Breast epithelium (tissue), 4 donors: ENCODE measurements at regions not wholly inside any gene's neighbourhood (a gene's known extent, or its start where the extent isn't known, plus 50 kb on each side); places are given as distances from the start of the nearest gene placed in this dataset.

Source experiments
- DNase-seq, 2 donors: peaks; one replicate each; pipeline ENCODE4 v3.0.0-alpha.2; 2019; ENCODE audit warnings: low spot score in 2 of 2
- H3K27ac ChIP-seq, 2 donors: fragments of 200-600 bp; sonication (generic) in 1 of 2; one replicate each; pipeline ENCODE4 v1.5.1; 2016 to 2019; ENCODE audit warnings: mild to moderate bottlenecking in 1 of 2
- H3K27me3 ChIP-seq, 2 donors: fragments of 200-600 bp; sonication (generic) in 1 of 2; one replicate each; pipeline versions ENCODE4 v1.5.1 to v1.6.0; 2017 to 2019; ENCODE audit warnings: control low read depth in 1 of 2, mild to moderate bottlenecking in 1 of 2
- H3K36me3 ChIP-seq: fragments of 200-600 bp; one replicate; pipeline ENCODE4 v1.5.1; 2019
- H3K4me1 ChIP-seq, 2 donors: fragments of 200-600 bp; sonication (generic); one replicate each; pipeline ENCODE4 v1.5.1; 2016 to 2019; ENCODE audit warnings: control low read depth in 1 of 2
- H3K4me3 ChIP-seq, 3 donors: fragments of 200-600 bp; sonication (generic); 1 replicate in 2 of 3; 2 replicates in 1 of 3; pipeline ENCODE4 v1.5.1; 2016 to 2019; ENCODE audit warnings: mild to moderate bottlenecking in 3 of 3, moderate library complexity in 2 of 3
- H3K9me3 ChIP-seq, 2 donors: fragments of 200-600 bp; sonication (generic) in 1 of 2; one replicate each; pipeline ENCODE4 v1.5.1; 2016 to 2019; ENCODE audit warnings: control low read depth in 1 of 2
- POLR2A ChIP-seq: fragments of 450-650 bp; IDR thresholded peaks from one replicate; pipeline ENCODE4 v1.6.1; 2016; ENCODE audit warnings: antibody characterized with exemption, mild to moderate bottlenecking, moderate library complexity
- POLR2AphosphoS5 ChIP-seq, 3 donors: sonication (generic); formaldehyde crosslinking; IDR thresholded peaks; one replicate each; pipeline ENCODE4 v1.6.1; 2017; ENCODE audit warnings: antibody characterized with exemption in 3 of 3
- intact Hi-C: fragments of 100-400 bp; cut with DNase I; formaldehyde crosslinking; loops from one replicate; pipeline ENCODE4 v1.15.1; 2023; ENCODE audit warnings: low total_unique reads
- TF ChIP-seq, protein P1 (sequence below), 3 donors: fragments of 450-650 bp; IDR thresholded peaks; one replicate each; pipeline ENCODE4 v1.5.1; 2016 to 2017; ENCODE audit warnings: antibody characterized with exemption in 3 of 3, mild to moderate bottlenecking in 3 of 3, moderate library complexity in 3 of 3

DNA sequence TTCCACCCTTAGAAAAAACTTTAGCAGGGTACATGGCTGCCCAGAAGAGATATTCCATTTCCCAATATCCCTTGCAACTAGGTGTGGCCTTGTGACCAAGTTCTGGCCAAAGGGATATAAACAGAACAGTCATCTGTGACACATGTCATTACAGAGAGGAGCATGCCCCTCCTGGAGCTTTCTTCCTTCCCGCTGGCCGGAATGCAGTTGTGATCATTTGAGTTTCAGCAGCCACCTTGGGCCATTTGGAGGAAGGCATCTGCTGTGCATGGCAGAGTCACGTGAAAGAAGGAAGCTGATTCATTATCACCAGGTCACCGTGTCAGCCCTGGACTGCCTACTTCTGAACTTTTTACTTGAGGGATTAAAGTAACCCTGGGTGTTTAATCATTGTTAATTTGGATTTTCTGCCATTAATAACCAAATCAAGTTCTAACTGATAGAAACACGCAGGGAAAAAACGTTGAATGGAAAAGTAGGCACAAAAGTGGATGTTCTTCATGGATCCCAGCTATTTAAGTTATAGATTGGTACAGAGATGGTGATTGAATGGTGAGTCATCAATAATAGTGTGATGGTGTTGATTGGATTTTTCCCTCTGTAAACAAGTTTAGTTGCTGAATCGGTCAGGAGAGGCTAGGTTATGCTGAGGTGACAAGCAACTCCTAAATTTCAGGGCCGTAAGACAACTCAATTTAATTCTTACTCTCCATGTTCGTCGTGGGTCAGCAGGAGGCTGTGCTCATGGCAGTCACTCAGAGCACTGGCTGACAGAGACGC lies 80.7 kb upstream of the CCDC167 start:
- no peak overlapping the region for H3K27ac ChIP-seq
- intact Hi-C loops: no loop called here
- no peaks in the 10 kb centered on the region for H3K4me1 ChIP-seq
- DNase-seq: no peak
- H3K36me3 ChIP-seq: no peaks in the 10 kb centered on the region
- no peaks in the 10 kb centered on the region for H3K9me3 ChIP-seq
- TF ChIP-seq POLR2A: no peak
- H3K4me3 ChIP-seq: no peak overlapping the region
- peaks cover 0 to 9% of the 10 kb centered on the region in 2 donors for H3K27me3 ChIP-seq

DNA sequence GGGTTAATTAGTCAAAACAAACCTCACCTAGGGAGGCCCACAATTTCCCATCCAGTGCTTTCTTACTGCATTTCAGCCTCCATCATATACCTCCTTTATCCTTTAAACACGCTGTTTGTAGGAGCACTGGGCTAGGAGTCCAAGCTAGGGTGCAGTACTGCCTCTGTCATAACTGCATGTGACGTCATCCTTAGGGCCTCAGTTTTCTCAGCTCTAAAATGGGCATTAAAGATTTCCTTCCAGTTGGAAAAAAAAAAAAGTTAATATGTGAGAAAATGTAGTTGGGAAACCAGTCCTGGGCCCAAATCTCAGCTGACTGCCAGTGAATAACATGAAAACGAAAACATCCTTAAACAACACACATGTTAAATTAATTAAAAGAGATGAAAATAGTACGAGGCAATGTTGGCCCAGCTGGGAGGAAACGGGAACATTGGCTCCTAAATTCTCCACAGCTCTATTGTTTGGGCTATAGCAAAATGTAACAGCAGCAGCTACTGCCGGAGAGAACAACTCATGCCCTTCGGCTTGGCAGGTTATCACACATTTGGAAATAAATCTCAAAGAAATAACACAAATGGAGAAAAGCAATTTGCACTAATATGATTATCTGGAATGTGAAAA lies 79.9 kb upstream of the CCDC167 start:
- Histone ChIP-seq H3K27ac (no peak overlapping the region), H3K4me1 (no peaks in the 10 kb centered on the region), H3K36me3 (no peaks in the 10 kb centered on the region), H3K27me3 (peaks cover 0 to 2% of the 10 kb centered on the region in 2 donors), H3K4me3 (no peak overlapping the region), H3K9me3 (no peaks in the 10 kb centered on the region)
- TF ChIP-seq, protein P1, sequence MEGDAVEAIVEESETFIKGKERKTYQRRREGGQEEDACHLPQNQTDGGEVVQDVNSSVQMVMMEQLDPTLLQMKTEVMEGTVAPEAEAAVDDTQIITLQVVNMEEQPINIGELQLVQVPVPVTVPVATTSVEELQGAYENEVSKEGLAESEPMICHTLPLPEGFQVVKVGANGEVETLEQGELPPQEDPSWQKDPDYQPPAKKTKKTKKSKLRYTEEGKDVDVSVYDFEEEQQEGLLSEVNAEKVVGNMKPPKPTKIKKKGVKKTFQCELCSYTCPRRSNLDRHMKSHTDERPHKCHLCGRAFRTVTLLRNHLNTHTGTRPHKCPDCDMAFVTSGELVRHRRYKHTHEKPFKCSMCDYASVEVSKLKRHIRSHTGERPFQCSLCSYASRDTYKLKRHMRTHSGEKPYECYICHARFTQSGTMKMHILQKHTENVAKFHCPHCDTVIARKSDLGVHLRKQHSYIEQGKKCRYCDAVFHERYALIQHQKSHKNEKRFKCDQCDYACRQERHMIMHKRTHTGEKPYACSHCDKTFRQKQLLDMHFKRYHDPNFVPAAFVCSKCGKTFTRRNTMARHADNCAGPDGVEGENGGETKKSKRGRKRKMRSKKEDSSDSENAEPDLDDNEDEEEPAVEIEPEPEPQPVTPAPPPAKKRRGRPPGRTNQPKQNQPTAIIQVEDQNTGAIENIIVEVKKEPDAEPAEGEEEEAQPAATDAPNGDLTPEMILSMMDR (IDR thresholded peaks at IDR 0.05): no peak
- TF ChIP-seq POLR2AphosphoS5 (IDR thresholded peaks at IDR 0.05) (no peak), POLR2A (no peak)
- intact Hi-C loops: no loop called here
- no peak for DNase-seq

- DNase-seq: no peak
- no peaks in the 10 kb centered on the region for H3K27me3 ChIP-seq
- H3K27ac ChIP-seq: no peak overlapping the region
- no peaks in the 10 kb centered on the region for H3K4me1 ChIP-seq
- H3K36me3 ChIP-seq: no peaks in the 10 kb centered on the region
- intact Hi-C loops: no loop called here
- no peaks in the 10 kb centered on the region for H3K9me3 ChIP-seq
- TF ChIP-seq, protein P1 (IDR thresholded peaks at IDR 0.05): no peak
- TF ChIP-seq POLR2AphosphoS5 (IDR thresholded peaks at IDR 0.05) (no peak), POLR2A (no peak)
- H3K4me3 ChIP-seq: no peak overlapping the region
These were observed 78.4 kb upstream of the CCDC167 start for GRCh38 chr6:37578104-37578503.

- intact Hi-C loops: no loop called here
- Histone ChIP-seq H3K9me3 (no peaks in the 10 kb centered on the region), H3K36me3 (no peaks in the 10 kb centered on the region), H3K27ac (no peak overlapping the region), H3K4me1 (no peaks in the 10 kb centered on the region), H3K27me3 (no peaks in the 10 kb centered on the region), H3K4me3 (no peak overlapping the region)
- TF ChIP-seq POLR2A (no peak), POLR2AphosphoS5 (IDR thresholded peaks at IDR 0.05) (no peak)
- TF ChIP-seq, protein P1 (IDR thresholded peaks at IDR 0.05): no peak
- DNase-seq: no peak
These were observed 76.6 kb upstream of the CCDC167 start for GRCh38 chr6:37576336-37576737.

DNA sequence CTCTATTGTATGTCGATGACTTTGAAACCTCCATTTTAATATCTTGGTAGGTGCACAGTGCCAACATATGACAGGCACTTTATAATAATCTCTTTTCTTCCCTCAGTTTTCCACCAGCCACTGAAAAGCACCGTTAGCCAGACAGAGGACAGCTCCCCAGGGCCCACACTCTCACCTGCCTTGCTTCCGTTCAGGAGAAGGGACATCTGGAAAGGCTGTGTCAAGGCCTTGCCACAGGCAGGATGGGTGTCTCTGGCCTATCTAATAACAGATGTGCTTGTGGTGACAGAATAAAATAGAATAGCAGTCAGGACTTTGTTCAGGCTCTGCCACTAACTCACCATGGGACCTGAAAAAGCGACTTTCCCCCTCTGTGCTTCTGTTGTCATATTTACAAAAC lies 75.5 kb upstream of the CCDC167 start:
- TF ChIP-seq POLR2AphosphoS5 (IDR thresholded peaks at IDR 0.05) (no peak), POLR2A (no peak)
- TF ChIP-seq, protein P1 (IDR thresholded peaks at IDR 0.05): no peak
- H3K27me3 ChIP-seq: no peaks in the 10 kb centered on the region
- no peak overlapping the region for H3K27ac ChIP-seq
- no peak overlapping the region for H3K4me3 ChIP-seq
- H3K36me3 ChIP-seq: no peaks in the 10 kb centered on the region
- H3K9me3 ChIP-seq: no peaks in the 10 kb centered on the region
- H3K4me1 ChIP-seq: no peaks in the 10 kb centered on the region
- intact Hi-C loops: no loop called here
- DNase-seq: no peak
